ENCODE measurements at regions not wholly inside any gene's neighbourhood (a gene's known extent, or its start where the extent isn't known, plus 50 kb on each side); places are given as distances from the start of the nearest gene placed in this dataset.

GRCh38 chr14:22408547-22408946 is 180.5 kb downstream of the DAD1 start:
- TF ChIP-seq CTCF (IDR thresholded peaks at IDR 0.05; ENCODE audit: low read depth, low read length) = no peak
- Histone ChIP-seq H3K4me3 (ENCODE audit: low read depth, low read length) (no peak overlapping the region), H3K27ac (ENCODE audit: low read depth, low read length) (no peak overlapping the region), H3K27me3 (ENCODE audit: control insufficient read depth, insufficient read depth, low read length) (peaks cover 23% of the 10 kb centered on the region), H3K9me3 (ENCODE audit: control insufficient read depth, insufficient read depth, low read length) (no peaks in the 10 kb centered on the region)
- DNase-seq (ENCODE audit: low read depth, low spot score) = no peak
- POLR2A ChIA-PET = no interaction called here
- CTCF ChIA-PET = no interaction called here

- TF ChIP-seq CTCF (IDR thresholded peaks at IDR 0.05; ENCODE audit: low read depth, low read length) = no peak
- Histone ChIP-seq H3K27me3 (ENCODE audit: control insufficient read depth, insufficient read depth, low read length) (peaks cover 20% of the 10 kb centered on the region), H3K9me3 (ENCODE audit: control insufficient read depth, insufficient read depth, low read length) (no peaks in the 10 kb centered on the region), H3K27ac (ENCODE audit: low read depth, low read length) (no peak overlapping the region), H3K4me3 (ENCODE audit: low read depth, low read length) (no peak overlapping the region)
- ChIA-PET CTCF (no interaction called here), POLR2A (no interaction called here)
- no peak for DNase-seq (ENCODE audit: low read depth, low spot score)
Measured at GRCh38 chr14:22407033-22407432, 182.0 kb downstream of the DAD1 start.

- peaks cover 18% of the 10 kb centered on the region for H3K27me3 ChIP-seq (ENCODE audit: control insufficient read depth, insufficient read depth, low read length)
- H3K9me3 ChIP-seq (ENCODE audit: control insufficient read depth, insufficient read depth, low read length) = no peaks in the 10 kb centered on the region
- ChIA-PET POLR2A (no interaction called here), CTCF (no interaction called here)
- no peak overlapping the region for H3K27ac ChIP-seq (ENCODE audit: low read depth, low read length)
- no peak for TF ChIP-seq CTCF (IDR thresholded peaks at IDR 0.05; ENCODE audit: low read depth, low read length)
- no peak for DNase-seq (ENCODE audit: low read depth, low spot score)
- no peak overlapping the region for H3K4me3 ChIP-seq (ENCODE audit: low read depth, low read length)
Measured at GRCh38 chr14:22405201-22405600, 183.8 kb downstream of the DAD1 start.

GRCh38 chr14:22403296-22403695 is 185.7 kb downstream of the DAD1 start:
- H3K9me3 ChIP-seq (ENCODE audit: control insufficient read depth, insufficient read depth, low read length) = no peaks in the 10 kb centered on the region
- peaks cover 13% of the 10 kb centered on the region for H3K27me3 ChIP-seq (ENCODE audit: control insufficient read depth, insufficient read depth, low read length)
- H3K27ac ChIP-seq (ENCODE audit: low read depth, low read length) = no peak overlapping the region
- no peak overlapping the region for H3K4me3 ChIP-seq (ENCODE audit: low read depth, low read length)
- no peak for DNase-seq (ENCODE audit: low read depth, low spot score)
- ChIA-PET CTCF (no interaction called here), POLR2A (no interaction called here)
- no peak for TF ChIP-seq CTCF (IDR thresholded peaks at IDR 0.05; ENCODE audit: low read depth, low read length)

GRCh38 chr14:22400655-22401259 is 188.3 kb downstream of the DAD1 start:
- H3K9me3 ChIP-seq (ENCODE audit: control insufficient read depth, insufficient read depth, low read length) = no peaks in the 10 kb centered on the region
- H3K27ac ChIP-seq (ENCODE audit: low read depth, low read length) = no peak overlapping the region
- ChIA-PET POLR2A (no interaction called here), CTCF (interaction anchor here (0.6 to 2.3 kb wide), 4 partner anchors 9 to 171 kb away, joined by 3 to 7 read pairs (median 4); no protein-coding TSS in a partner anchor)
- TF ChIP-seq CTCF (IDR thresholded peaks at IDR 0.05; ENCODE audit: low read depth, low read length) = no peak
- peaks cover 19% of the 10 kb centered on the region for H3K27me3 ChIP-seq (ENCODE audit: control insufficient read depth, insufficient read depth, low read length)
- DNase-seq (ENCODE audit: low read depth, low spot score) = no peak
- H3K4me3 ChIP-seq (ENCODE audit: low read depth, low read length) = no peak overlapping the region
